Caki2 (cell line): ENCODE measurements at regions not wholly inside any gene's neighbourhood (a gene's known extent, or its start where the extent isn't known, plus 50 kb on each side); places are given as distances from the start of the nearest gene placed in this dataset.

Experiments used
- DNase-seq: peaks from one replicate; pipeline ENCODE4 v3.0.0-alpha.2; 2015; ENCODE audit warnings: low read depth
- in situ Hi-C: cut with HindIII; loops from 2 replicates; pipeline ENCODE4 v1.10.0; 2016; ENCODE audit warnings: low sequenced_read_pairs, low pct_unique_long_range_greater_than_20kb, mixed read lengths

GRCh38 chr2:183993052-183993451, 605.3 kb upstream of the ZNF804A start:
- in situ Hi-C loops, result no loop called here

GRCh38 chr2:183995632-183996031, 602.7 kb upstream of the ZNF804A start:
- peak; percentile 82 for DNase-seq
- in situ Hi-C loops, result no loop called here

More at GRCh38 chr2:183993052-183993451, 605.3 kb upstream of the ZNF804A start:
- DNase-seq, result peak; percentile 50

GRCh38 chr2:183996825-183997793, 601.2 kb upstream of the ZNF804A start:
- DNase-seq, result no peak
- in situ Hi-C loops, result no loop called here

GRCh38 chr2:183998041-183998796, 600.1 kb upstream of the ZNF804A start:
- in situ Hi-C loops, result no loop called here
- no peak for DNase-seq

GRCh38 chr2:183998797-183999190, 599.5 kb upstream of the ZNF804A start:
- in situ Hi-C loops, result no loop called here
- no peak for DNase-seq

GRCh38 chr2:184004289-184004947, 593.9 kb upstream of the ZNF804A start:
- no peak for DNase-seq
- in situ Hi-C loops, result no loop called here

GRCh38 chr2:184004948-184005672, 593.2 kb upstream of the ZNF804A start:
- no peak for DNase-seq
- in situ Hi-C loops, result no loop called here

GRCh38 chr2:184006998-184007397, 591.3 kb upstream of the ZNF804A start:
- DNase-seq, result no peak
- in situ Hi-C loops, result no loop called here

- no peak for DNase-seq
- in situ Hi-C loops, result no loop called here
Observed at GRCh38 chr2:184026961-184027360, 571.4 kb upstream of the ZNF804A start.

- in situ Hi-C loops, result no loop called here
- DNase-seq, result no peak
Observed at GRCh38 chr2:184030245-184030644, 568.1 kb upstream of the ZNF804A start.

- DNase-seq, result no peak
- in situ Hi-C loops, result no loop called here
Observed at GRCh38 chr2:184030989-184031388, 567.3 kb upstream of the ZNF804A start.

GRCh38 chr2:184031402-184032147, 566.8 kb upstream of the ZNF804A start:
- in situ Hi-C loops, result no loop called here
- DNase-seq, result no peak

- in situ Hi-C loops, result no loop called here
- DNase-seq, result no peak
Observed at GRCh38 chr2:184032983-184033382, 565.3 kb upstream of the ZNF804A start.

- in situ Hi-C loops, result no loop called here
- no peak for DNase-seq
Observed at GRCh38 chr2:184037273-184037672, 561.1 kb upstream of the ZNF804A start.

GRCh38 chr2:184039493-184039892, 558.8 kb upstream of the ZNF804A start:
- no peak for DNase-seq
- in situ Hi-C loops, result no loop called here

GRCh38 chr2:184040230-184040629, 558.1 kb upstream of the ZNF804A start:
- DNase-seq, result no peak
- in situ Hi-C loops, result no loop called here

GRCh38 chr2:184041077-184041476, 557.3 kb upstream of the ZNF804A start:
- in situ Hi-C loops, result no loop called here
- DNase-seq, result peak; percentile 6

GRCh38 chr2:184041777-184042176, 556.6 kb upstream of the ZNF804A start:
- in situ Hi-C loops, result no loop called here
- DNase-seq, result no peak
